B cell (primary cell): ENCODE measurements at regions not wholly inside any gene's neighbourhood (a gene's known extent, or its start where the extent isn't known, plus 50 kb on each side); places are given as distances from the start of the nearest gene placed in this dataset.

Experiments
- ATAC-seq: fragments of 200-7000 bp; cut with Tn5 transposase; one replicate; pipeline ENCODE4 v1.10.0; 2021; ENCODE audit warnings: low read depth, mild to moderate bottlenecking, moderate number of reproducible peaks, moderate library complexity
- CTCF ChIA-PET: fragments of 350-600 bp; sonication (Branson Sonifier 250); formaldehyde crosslinking; loops from one replicate; lab custom pipeline; 2021; ENCODE audit warnings: antibody characterized with exemption, inconsistent platforms; lab: Charles Lee
- POLR2A ChIA-PET: fragments of 350-600 bp; sonication (Branson Sonifier 250); formaldehyde crosslinking; loops from one replicate; lab custom pipeline; 2021; ENCODE audit warnings: antibody characterized with exemption; lab: Charles Lee
- DNase-seq: peaks from one replicate; pipeline ENCODE4 v3.0.0; 2013
- H2AFZ ChIP-seq: 2 replicates; pipeline ENCODE4 v1.6.1; 2012; ENCODE audit warnings: mild to moderate bottlenecking, low read depth, low read length; ENCODE audit not compliant: insufficient read depth, poor library complexity, severe bottlenecking
- H3K27ac ChIP-seq, 2 donors: 1 replicate in 1 of 2; 2 replicates in 1 of 2; pipeline ENCODE4 v1.5.1; 2012 to 2013; ENCODE audit warnings: low read length in 2 of 2, mild to moderate bottlenecking in 2 of 2, moderate library complexity in 1 of 2
- H3K27me3 ChIP-seq, 4 experiments: fragments of 200-600 bp in 1 of 4; sonication (generic) in 1 of 4; replicated peaks in 1 of 4; 1 replicate in 2 of 4; 2 replicates in 2 of 4; pipeline versions ENCODE4 v1.6.1 to v1.7.0; 2013 to 2016; ENCODE audit warnings: low read length in 3 of 4, mild to moderate bottlenecking in 2 of 4, mixed read lengths in 1 of 4, moderate library complexity in 1 of 4; ENCODE audit not compliant: insufficient read depth in 4 of 4, control insufficient read depth in 3 of 4; ENCODE audit errors: control extremely low read depth in 1 of 4
- H3K36me3 ChIP-seq, 2 experiments: replicated peaks in 1 of 2; 1 replicate in 1 of 2; 2 replicates in 1 of 2; pipeline versions ENCODE4 v1.6.1 to v1.7.1; 2013; ENCODE audit warnings: low read length in 1 of 2; ENCODE audit not compliant: insufficient read depth in 2 of 2, control insufficient read depth in 1 of 2; ENCODE audit errors: control extremely low read depth in 1 of 2, extremely low read depth in 1 of 2
- H3K4me1 ChIP-seq, 2 donors: fragments of 200-600 bp in 1 of 2; sonication (generic) in 1 of 2; 1 replicate in 1 of 2; 2 replicates in 1 of 2; pipeline versions ENCODE4 v1.5.1 to v1.6.1; 2013 to 2017; ENCODE audit warnings: low read length in 2 of 2; ENCODE audit not compliant: control insufficient read depth in 2 of 2, insufficient read depth in 2 of 2
- H3K4me2 ChIP-seq: replicated peaks from 2 replicates; pipeline ENCODE3; 2012; ENCODE audit warnings: mild to moderate bottlenecking, low read depth, low read length; ENCODE audit not compliant: poor library complexity, severe bottlenecking
- H3K4me3 ChIP-seq, 5 experiments: fragments of 200-600 bp in 1 of 5; sonication (generic) in 1 of 5; 1 replicate in 3 of 5; 2 replicates in 2 of 5; pipeline versions ENCODE4 v1.5.1 to v1.7.0; 2011 to 2016; ENCODE audit warnings: low read length in 4 of 5, mild to moderate bottlenecking in 4 of 5, low read depth in 2 of 5, control low read depth in 1 of 5, moderate library complexity in 1 of 5; ENCODE audit not compliant: insufficient read depth in 1 of 5; ENCODE audit errors: control extremely low read depth in 1 of 5, extremely low read depth in 1 of 5
- H3K79me2 ChIP-seq: fragments of 200-600 bp; sonication (generic); one replicate; pipeline ENCODE4 v1.6.0; 2016; ENCODE audit warnings: low read length; ENCODE audit not compliant: control insufficient read depth, insufficient read depth
- H3K9ac ChIP-seq: fragments of 200-600 bp; sonication (generic); 2 replicates; pipeline ENCODE4 v1.6.1; 2017; ENCODE audit warnings: mild to moderate bottlenecking, low read length, moderate library complexity
- H3K9me3 ChIP-seq, 3 donors: one replicate each; pipeline versions ENCODE4 v1.6.1 to v1.7.1; 2013; ENCODE audit warnings: low read length in 2 of 3; ENCODE audit not compliant: control insufficient read depth in 2 of 3, insufficient read depth in 1 of 3; ENCODE audit errors: control extremely low read depth in 1 of 3
- H4K20me1 ChIP-seq: 2 replicates; pipeline ENCODE4 v1.6.0; 2012; ENCODE audit warnings: mild to moderate bottlenecking, low read length; ENCODE audit not compliant: insufficient read depth, control insufficient read depth, poor library complexity, severe bottlenecking
- H3K27ac Mint-ChIP-seq: one replicate; pipeline ENCODE4 v1.8.0; 2021; ENCODE audit warnings: mixed read lengths
- H3K27me3 Mint-ChIP-seq: one replicate; pipeline ENCODE4 v1.8.0; 2021; ENCODE audit warnings: mixed read lengths
- H3K4me1 Mint-ChIP-seq: one replicate; pipeline ENCODE4 v1.8.0; 2021; ENCODE audit warnings: mixed read lengths
- H3K4me3 Mint-ChIP-seq: one replicate; pipeline ENCODE4 v1.8.0; 2021; ENCODE audit warnings: mixed read lengths
- H3K9me3 Mint-ChIP-seq: one replicate; pipeline ENCODE4 v1.8.0; 2022; ENCODE audit warnings: mixed read lengths; ENCODE audit not compliant: insufficient read depth
- CTCF ChIP-seq: fragments of 200-600 bp; IDR thresholded peaks from one replicate; pipeline ENCODE4 v1.8.0; 2022; ENCODE audit warnings: antibody characterized with exemption, mild to moderate bottlenecking
- EZH2 ChIP-seq: IDR thresholded peaks from 2 replicates; pipeline ENCODE4 v1.6.1; 2012; ENCODE audit warnings: borderline replicate concordance, low read depth, mild to moderate bottlenecking, moderate library complexity, low read length; ENCODE audit not compliant: insufficient read depth, poor library complexity, severe bottlenecking
- WGBS: methylation state at CpG from one replicate; pipeline ENCODE4 v1.1.5; 2013; ENCODE audit warnings: missing lambda C conversion rate; ENCODE audit not compliant: insufficient coverage; 5-methylcytosine and 5-hydroxymethylcytosine counted together
- intact Hi-C: fragments of 100-400 bp; cut with micrococcal nuclease; formaldehyde crosslinking; loops from one replicate; pipeline ENCODE4 v1.10.0; 2022

- Histone ChIP-seq H3K79me2 (no peaks in the 10 kb centered on the region), H4K20me1 (no peaks in the 10 kb centered on the region), H3K4me2 (no peak overlapping the region), H2AFZ (no peak overlapping the region), H3K36me3 (no peaks in the 10 kb centered on the region), H3K9ac (no peak overlapping the region), H3K27ac (no peak overlapping the region), H3K4me1 (no peaks in the 10 kb centered on the region), H3K27me3 (no peaks in the 10 kb centered on the region), H3K4me3 (no peak overlapping the region), H3K9me3 (no peaks in the 10 kb centered on the region)
- Mint-ChIP-seq H3K4me1 (no peaks in the 10 kb centered on the region), H3K4me3 (no peak overlapping the region), H3K9me3 (no peaks in the 10 kb centered on the region), H3K27ac (no peak overlapping the region), H3K27me3 (peaks cover 17% of the 10 kb centered on the region)
- intact Hi-C loops: no loop called here
- no peak for ATAC-seq
- ChIA-PET CTCF (no interaction called here), POLR2A (no interaction called here)
- no CpG with 5 or more reads among the region's 1 CpG for WGBS
- no peak for TF ChIP-seq EZH2
- no peak for TF ChIP-seq CTCF
- DNase-seq: no peak
These were observed 73.8 kb upstream of the FAM98A start for GRCh38 chr2:33672896-33673295.

GRCh38 chr2:33672389-33672788, 73.3 kb upstream of the FAM98A start:
- Histone ChIP-seq H3K27me3 (no peaks in the 10 kb centered on the region), H3K79me2 (no peaks in the 10 kb centered on the region), H4K20me1 (no peaks in the 10 kb centered on the region), H3K4me2 (no peak overlapping the region), H3K36me3 (no peaks in the 10 kb centered on the region), H3K9ac (no peak overlapping the region), H2AFZ (no peak overlapping the region), H3K4me1 (no peaks in the 10 kb centered on the region), H3K27ac (no peak overlapping the region), H3K4me3 (no peak overlapping the region), H3K9me3 (no peaks in the 10 kb centered on the region)
- TF ChIP-seq CTCF (no peak), EZH2 (no peak)
- no peaks in the 10 kb centered on the region for H3K4me1 Mint-ChIP-seq
- POLR2A ChIA-PET: no interaction called here
- ATAC-seq (no peak), DNase-seq (no peak)
- intact Hi-C loops: no loop called here
- no CpG with 5 or more reads among the region's 1 CpG for WGBS
- no peak overlapping the region for H3K27ac Mint-ChIP-seq
- H3K27me3 Mint-ChIP-seq: peaks cover 17% of the 10 kb centered on the region
- no peaks in the 10 kb centered on the region for H3K9me3 Mint-ChIP-seq
- CTCF ChIA-PET: no interaction called here
- no peak overlapping the region for H3K4me3 Mint-ChIP-seq
